Mesothelial cell of epicardium (in vitro differentiated cells): ENCODE measurements at regions not wholly inside any gene's neighbourhood (a gene's known extent, or its start where the extent isn't known, plus 50 kb on each side); places are given as distances from the start of the nearest gene placed in this dataset.

Experiments used
- DNase-seq, 2 experiments: peaks; one replicate each; pipeline ENCODE4 v3.0.0; 2021; ENCODE audit warnings: low spot score in 2 of 2; ENCODE audit not compliant: unreplicated experiment in 2 of 2
- H3K27ac Mint-ChIP-seq: 2 replicates; pipeline ENCODE4 v1.8.0; 2021; ENCODE audit warnings: mixed read lengths
- H3K27me3 Mint-ChIP-seq: 2 replicates; pipeline ENCODE4 v1.8.0; 2021; ENCODE audit warnings: low read depth, mixed read lengths
- H3K36me3 Mint-ChIP-seq: 2 replicates; pipeline ENCODE4 v1.8.0; 2021; ENCODE audit warnings: mixed read lengths
- H3K4me1 Mint-ChIP-seq: 2 replicates; pipeline ENCODE4 v1.8.0; 2021; ENCODE audit warnings: mixed read lengths
- H3K4me3 Mint-ChIP-seq: 2 replicates; pipeline ENCODE4 v1.8.0; 2021; ENCODE audit warnings: mild to moderate bottlenecking, moderate library complexity, mixed read lengths
- H3K9me3 Mint-ChIP-seq: 2 replicates; pipeline ENCODE4 v1.8.0; 2021; ENCODE audit warnings: mixed read lengths
- TF ChIP-seq, protein P1 (sequence below): fragments of 200-600 bp; sonication (generic); IDR thresholded peaks from one replicate; pipeline ENCODE4 v1.5.0; 2021; ENCODE audit warnings: antibody characterized with exemption; ENCODE audit not compliant: unreplicated experiment

DNA sequence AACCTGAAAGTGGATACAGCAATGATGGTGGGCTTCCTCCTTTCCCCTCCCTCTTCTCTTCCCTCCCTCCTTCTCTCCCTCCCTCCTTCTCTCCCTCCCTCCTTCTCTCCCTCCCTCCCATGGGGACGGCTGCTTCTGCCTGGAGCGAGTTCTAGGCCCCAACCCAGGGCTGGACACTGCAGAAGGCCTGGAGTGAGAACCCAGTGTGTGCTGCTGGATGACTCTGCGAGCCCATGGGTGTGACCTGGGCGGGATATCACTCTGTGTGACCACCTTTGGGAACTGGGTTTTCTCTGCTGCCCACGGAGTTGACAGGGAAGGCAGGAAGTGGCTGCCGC is 242.6 kb upstream of the GSE1 start:
- DNase-seq = no peak
- Mint-ChIP-seq H3K27ac (no peak overlapping the region), H3K4me1 (peaks cover 35% of the 10 kb centered on the region), H3K9me3 (no peaks in the 10 kb centered on the region), H3K4me3 (no peak overlapping the region), H3K36me3 (no peaks in the 10 kb centered on the region), H3K27me3 (no peaks in the 10 kb centered on the region)
- TF ChIP-seq, protein P1, sequence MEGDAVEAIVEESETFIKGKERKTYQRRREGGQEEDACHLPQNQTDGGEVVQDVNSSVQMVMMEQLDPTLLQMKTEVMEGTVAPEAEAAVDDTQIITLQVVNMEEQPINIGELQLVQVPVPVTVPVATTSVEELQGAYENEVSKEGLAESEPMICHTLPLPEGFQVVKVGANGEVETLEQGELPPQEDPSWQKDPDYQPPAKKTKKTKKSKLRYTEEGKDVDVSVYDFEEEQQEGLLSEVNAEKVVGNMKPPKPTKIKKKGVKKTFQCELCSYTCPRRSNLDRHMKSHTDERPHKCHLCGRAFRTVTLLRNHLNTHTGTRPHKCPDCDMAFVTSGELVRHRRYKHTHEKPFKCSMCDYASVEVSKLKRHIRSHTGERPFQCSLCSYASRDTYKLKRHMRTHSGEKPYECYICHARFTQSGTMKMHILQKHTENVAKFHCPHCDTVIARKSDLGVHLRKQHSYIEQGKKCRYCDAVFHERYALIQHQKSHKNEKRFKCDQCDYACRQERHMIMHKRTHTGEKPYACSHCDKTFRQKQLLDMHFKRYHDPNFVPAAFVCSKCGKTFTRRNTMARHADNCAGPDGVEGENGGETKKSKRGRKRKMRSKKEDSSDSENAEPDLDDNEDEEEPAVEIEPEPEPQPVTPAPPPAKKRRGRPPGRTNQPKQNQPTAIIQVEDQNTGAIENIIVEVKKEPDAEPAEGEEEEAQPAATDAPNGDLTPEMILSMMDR = no peak

DNA sequence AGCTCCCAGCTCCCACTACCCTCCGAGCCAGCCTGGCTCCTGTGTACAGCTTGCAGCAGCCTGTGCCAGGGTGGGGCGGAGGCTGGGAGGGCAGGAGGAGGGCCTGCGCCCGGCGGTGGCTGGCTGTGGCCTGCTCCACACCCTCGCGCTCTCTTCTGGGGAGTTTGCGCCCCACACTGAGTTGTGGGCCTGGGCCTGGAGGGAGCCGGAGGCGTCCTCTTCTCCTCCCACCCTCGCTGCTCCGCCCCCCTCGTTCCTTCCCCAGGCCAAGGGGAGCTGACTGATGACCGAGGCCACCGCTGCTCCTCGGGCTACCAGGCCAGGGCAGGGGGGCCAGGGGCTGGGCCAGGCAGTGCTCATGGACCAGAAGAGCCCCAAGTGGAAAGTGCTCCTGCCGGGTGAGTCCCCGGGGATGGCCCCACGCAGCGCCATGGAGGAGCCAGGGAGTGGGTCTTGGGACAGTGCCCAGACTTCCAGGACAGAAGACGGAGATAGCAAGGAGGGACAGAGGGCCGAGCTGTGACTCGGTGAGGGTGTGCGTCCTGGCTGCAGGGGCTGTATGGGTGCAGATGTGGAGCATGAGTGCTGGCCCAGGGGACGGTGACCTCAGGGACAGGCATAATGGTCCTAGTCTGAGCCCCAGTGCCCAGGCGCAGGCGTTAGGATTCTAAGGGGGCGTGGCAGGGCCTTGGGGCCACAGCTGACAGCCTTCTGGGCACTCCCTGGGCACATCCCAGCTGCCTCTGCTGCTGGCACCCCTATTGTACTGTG is 242.1 kb upstream of the GSE1 start:
- no peaks in the 10 kb centered on the region for H3K36me3 Mint-ChIP-seq
- no peak overlapping the region for H3K27ac Mint-ChIP-seq
- no peaks in the 10 kb centered on the region for H3K27me3 Mint-ChIP-seq
- TF ChIP-seq, protein P1 = no peak
- H3K4me1 Mint-ChIP-seq = peaks cover 33% of the 10 kb centered on the region
- DNase-seq = no peak
- H3K9me3 Mint-ChIP-seq = no peaks in the 10 kb centered on the region
- H3K4me3 Mint-ChIP-seq = no peak overlapping the region

DNA sequence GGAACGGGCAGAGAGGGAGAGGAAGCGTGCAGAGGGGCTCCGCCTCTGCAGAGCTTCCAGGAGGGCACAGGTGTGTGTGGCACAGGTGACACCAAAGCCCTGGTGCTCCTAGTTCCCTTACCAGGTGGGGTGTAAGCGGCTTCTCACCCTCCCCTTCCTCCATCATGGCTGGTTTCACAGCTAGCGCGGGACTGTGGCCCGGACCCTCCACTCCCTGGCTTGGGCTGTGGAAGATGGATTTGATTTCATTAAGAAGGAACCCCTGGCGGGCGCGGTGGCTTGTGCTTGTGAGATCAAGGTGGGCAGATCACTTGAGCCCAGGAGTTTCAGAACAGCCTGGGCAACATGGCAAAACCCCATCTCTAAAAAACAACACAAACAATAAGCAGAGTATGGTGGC is 241.2 kb upstream of the GSE1 start:
- peaks cover 25% of the 10 kb centered on the region for H3K4me1 Mint-ChIP-seq
- no peaks in the 10 kb centered on the region for H3K27me3 Mint-ChIP-seq
- no peak overlapping the region for H3K4me3 Mint-ChIP-seq
- no peaks in the 10 kb centered on the region for H3K36me3 Mint-ChIP-seq
- TF ChIP-seq, protein P1 = no peak
- DNase-seq = no peak
- no peaks in the 10 kb centered on the region for H3K9me3 Mint-ChIP-seq
- no peak overlapping the region for H3K27ac Mint-ChIP-seq

DNA sequence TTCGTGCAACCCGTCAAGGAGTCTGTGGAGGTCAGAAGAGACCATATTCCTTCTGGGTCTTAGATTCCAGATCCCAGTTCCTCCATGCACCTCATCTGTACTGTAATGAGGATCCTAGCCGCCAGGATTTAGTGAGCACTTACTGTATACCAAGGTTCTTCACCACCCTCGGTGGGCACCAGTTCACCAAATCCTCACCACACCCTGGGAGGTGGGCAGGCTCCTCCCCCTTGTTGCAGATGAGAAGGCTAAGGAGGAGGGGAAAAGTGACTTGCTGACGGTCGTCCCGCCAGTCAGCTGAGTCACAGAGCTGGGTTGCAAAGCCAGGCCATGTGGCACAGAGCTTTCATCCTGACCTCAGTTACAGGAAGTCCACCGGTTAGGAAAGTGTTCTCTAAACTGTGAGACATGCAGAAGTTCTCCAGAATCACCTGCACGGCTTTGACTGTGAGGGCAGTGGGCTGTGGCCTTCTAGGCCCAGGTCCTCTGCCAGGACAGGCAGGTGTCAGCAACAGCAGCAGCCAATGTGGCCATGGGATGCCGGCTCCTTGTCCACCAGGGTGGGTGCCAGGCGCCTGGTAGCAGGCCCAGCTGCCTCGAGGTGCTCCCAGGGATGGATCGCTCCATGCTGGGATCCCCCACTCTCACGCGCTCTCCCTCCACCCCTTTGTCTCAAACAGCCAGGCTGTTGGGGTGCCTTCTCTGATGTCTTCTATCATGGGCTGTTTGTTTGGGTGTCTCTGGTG is 240.3 kb upstream of the GSE1 start:
- Mint-ChIP-seq H3K4me3 (no peak overlapping the region), H3K36me3 (no peaks in the 10 kb centered on the region), H3K9me3 (no peaks in the 10 kb centered on the region), H3K27me3 (no peaks in the 10 kb centered on the region), H3K27ac (no peak overlapping the region), H3K4me1 (peaks cover 24% of the 10 kb centered on the region)
- no peak for DNase-seq
- TF ChIP-seq, protein P1 = no peak

DNA sequence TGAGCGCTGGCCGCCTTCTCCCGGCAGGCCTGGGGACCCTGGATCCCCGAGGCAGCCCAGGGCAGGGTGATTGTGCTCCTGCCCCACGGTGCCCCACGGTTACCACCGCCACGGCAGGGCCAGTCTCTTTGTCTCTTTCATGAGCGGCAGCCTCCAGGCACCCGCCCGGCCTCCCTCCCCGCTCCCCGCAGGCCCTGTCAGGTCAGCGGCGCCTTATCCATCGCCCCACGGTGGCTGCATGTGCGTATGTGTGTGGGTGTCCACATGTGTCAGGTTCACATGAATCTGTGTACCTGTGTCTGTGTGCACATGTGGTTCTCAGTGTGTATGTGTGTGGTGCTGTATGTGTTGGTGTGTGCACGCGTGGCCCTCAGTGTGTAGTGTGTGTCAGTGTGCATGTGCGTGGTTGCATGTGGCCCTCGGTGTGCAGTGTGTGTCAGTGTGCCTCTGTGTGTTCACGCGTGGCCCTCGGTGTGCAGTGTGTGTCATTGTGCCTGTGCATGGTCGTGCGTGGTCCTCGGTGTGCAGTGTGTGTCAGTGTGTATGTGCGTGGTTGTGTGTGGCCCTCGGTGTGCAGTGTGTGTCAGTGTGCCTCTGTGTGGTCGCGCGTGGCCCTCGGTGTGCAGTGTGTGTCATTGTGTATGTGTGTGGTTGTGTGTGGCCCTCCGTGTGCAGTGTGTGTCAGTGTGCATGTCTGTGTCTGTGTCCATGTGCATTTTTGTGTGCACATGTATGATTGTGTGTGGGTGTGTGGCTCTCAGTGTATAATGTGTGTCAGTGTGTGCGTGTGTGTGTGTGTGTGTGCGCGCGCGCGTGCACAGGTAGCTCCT is 239.2 kb upstream of the GSE1 start:
- Mint-ChIP-seq H3K27me3 (no peaks in the 10 kb centered on the region), H3K4me3 (no peak overlapping the region), H3K36me3 (no peaks in the 10 kb centered on the region), H3K9me3 (no peaks in the 10 kb centered on the region), H3K27ac (no peak overlapping the region), H3K4me1 (peaks cover 25% of the 10 kb centered on the region)
- no peak for DNase-seq
- TF ChIP-seq, protein P1 = no peak
